GM21360 (cell line): ENCODE measurements at regions not wholly inside any gene's neighbourhood (a gene's known extent, or its start where the extent isn't known, plus 50 kb on each side); places are given as distances from the start of the nearest gene placed in this dataset.

Experiments
- ATAC-seq: cut with Tn5 transposase; IDR thresholded peaks from one replicate; pipeline ENCODE4 v1.9.1; 2021; ENCODE audit warnings: mild to moderate bottlenecking, moderate library complexity; ENCODE audit not compliant: unreplicated experiment

- ATAC-seq, result no peak
These were observed 305.7 kb upstream of the SETBP1 start for GRCh38 chr18:44374966-44375365.

GRCh38 chr18:44386401-44386800 is 294.3 kb upstream of the SETBP1 start:
- no peak for ATAC-seq

GRCh38 chr18:44388329-44388728 is 292.4 kb upstream of the SETBP1 start:
- no peak for ATAC-seq

DNA sequence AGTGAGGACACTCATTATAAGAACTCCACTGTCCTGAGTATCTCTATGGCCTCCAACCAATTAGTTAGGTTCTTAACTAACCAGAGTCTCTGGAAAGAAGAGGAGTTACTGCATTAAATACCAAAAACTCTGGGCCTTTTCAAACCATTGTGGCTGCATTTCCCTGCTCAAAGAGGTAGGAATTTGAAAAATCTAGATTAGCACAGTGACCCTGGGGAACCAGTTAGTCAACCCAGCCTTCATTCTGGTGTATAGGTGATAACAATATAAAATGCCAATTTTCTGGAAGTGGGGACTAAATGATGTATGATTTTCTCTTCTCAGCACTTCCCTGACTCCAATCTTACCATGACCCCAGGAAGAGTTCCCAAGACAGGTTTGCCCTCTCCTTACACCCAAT is 287.8 kb upstream of the SETBP1 start:
- ATAC-seq, result no peak

DNA sequence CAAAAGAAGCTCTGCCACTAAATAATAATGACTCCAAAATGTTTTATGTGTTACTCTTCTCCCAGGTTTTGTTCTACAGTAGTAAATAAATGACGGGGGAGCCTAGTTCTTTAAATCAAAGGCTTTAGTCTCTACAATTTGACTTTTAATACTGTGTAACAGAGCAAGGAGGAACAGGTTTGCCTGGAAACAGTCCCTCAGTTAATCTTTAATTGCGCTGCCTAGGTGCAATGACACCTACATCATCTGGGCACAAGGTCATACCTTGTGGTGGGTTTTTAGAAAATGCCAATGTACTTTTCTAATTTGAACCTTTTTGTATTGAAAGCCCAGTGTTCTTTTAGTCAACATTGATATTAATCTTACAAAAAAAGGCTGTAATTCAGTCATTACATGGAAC is 287.3 kb upstream of the SETBP1 start:
- ATAC-seq, result no peak

DNA sequence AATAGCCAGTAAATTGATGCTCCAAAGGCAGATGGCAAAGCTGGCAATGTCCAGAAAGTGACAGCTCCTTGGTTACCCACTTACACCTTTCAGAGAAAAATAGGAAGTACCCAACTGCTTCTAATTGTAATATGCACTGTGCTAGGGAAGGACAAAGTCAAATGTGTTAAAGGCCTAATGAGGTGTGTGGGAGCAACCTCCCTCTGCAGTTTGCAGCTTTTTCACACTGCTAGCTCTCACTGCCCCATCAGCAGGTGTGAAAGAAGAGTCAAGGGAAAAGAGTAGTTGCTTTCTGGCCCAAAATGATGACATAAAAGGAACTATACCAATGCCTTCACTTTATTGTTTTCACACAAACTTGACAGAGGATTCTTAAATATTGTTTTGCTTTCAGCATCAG is 284.1 kb upstream of the SETBP1 start:
- ATAC-seq, result no peak

GRCh38 chr18:44409071-44409470 is 271.6 kb upstream of the SETBP1 start:
- no peak for ATAC-seq

- ATAC-seq, result no peak
These were observed 271.2 kb upstream of the SETBP1 start for GRCh38 chr18:44409515-44409914.

DNA sequence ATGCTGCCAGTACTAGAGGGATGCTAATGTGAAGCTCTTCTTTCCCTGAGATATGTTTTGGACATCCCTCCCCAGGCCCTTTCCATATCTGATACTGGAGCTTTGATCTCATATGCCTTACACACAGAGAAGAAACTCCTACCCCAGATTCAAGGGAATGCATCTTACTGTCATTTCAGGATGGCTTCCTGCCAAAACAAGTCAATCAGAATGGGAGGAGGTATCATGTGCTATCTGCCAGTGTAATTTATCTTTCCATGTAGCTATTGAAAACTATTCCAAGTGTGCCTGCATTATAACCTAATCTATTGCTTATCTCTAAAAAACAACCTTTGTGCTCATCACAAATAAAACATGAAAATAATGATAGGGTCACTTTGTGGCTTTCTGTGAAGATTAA is 269.9 kb upstream of the SETBP1 start:
- ATAC-seq, result no peak

DNA sequence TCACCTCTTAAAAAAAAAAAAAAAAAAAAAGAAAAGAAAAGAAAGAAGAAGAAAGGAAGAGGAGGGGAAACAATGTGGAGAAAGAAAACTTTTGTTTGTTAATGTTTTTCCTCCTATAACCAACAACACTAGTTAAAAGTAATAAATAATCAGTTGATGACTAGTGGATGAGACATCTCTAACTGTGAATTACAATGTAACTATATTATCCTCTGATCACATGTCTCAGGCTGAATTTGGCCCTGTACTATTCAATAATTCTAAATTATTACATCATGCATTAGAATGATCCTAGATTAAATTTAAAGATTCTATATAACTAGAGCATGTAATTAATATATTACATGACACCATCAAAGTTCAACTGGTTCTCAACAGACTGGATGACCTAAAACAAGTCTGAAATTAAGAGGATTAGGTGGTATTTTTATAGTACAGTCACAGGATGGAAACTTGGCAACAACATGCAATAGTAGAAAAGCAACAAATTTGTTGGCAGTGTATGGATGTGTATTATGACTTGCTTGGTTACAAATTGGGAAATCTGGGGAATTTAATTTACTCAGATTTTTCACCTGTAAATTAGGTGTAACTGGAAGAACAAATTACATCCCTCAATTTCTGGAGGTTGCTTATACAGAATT is 269.3 kb upstream of the SETBP1 start:
- no peak for ATAC-seq

GRCh38 chr18:44411976-44412375 is 268.7 kb upstream of the SETBP1 start:
- ATAC-seq, result no peak

DNA sequence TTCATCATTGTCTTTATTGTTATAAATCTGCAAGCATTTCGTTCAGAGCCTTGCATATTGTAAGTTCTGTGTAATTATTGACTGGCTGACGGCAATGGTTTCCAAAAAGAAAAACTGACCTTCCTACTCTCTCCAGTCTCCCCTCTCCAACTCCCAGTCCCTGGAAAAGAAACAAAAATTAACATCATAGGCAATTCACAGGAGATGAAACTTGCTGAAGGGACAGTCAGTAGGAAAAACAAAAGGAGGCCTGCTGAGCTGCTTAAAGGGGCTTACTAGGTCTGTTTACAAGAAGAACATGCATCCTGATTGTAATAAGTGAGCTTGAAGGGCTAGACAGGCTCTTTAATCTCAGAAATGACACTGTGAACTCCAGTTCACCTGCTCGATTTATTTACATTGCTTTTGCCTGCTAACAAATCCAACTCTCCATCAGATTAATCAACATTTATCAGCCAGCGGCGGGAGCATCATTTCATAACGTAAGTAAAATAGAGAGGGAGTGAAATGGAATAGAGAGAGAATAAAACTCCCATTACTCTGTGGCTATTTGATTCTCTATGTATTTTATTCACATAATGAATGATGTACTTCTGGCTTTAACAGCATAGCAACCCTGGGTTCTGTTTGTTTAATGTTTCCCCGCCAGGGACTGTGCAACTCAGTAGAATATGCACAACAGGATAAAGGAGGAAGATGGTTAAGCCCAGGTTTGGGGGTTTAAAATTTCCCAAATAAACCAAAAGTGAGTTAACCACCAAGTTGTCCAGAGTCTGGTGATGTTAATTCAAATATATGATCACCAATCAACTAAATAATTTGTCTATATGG is 256.7 kb upstream of the SETBP1 start:
- ATAC-seq, result no peak

GRCh38 chr18:44424645-44425035 is 256.0 kb upstream of the SETBP1 start:
- ATAC-seq, result no peak

- no peak for ATAC-seq
These were observed 255.5 kb upstream of the SETBP1 start for GRCh38 chr18:44425161-44425560.

DNA sequence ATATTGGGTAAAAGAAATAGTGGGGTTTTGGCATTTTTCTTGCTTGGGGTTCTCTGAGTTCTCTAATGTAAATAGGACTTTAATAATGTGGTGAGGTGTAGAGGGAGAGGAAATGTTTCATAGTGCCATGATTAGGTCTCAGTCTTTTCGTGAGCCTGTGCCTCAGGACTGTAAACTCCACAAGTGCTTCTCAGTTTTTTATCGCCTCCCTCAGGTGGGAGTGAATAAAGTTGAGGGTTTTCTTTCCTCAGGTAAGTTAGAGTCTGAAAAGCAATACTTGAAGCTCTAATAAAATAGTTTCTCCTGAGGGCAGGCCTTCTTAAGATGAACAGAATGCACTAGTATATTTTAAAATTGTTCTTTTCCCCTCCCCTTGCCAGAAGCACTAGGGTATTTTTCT is 243.1 kb upstream of the SETBP1 start:
- ATAC-seq, result no peak

- ATAC-seq, result no peak
These were observed 230.5 kb upstream of the SETBP1 start for GRCh38 chr18:44450226-44450625.

DNA sequence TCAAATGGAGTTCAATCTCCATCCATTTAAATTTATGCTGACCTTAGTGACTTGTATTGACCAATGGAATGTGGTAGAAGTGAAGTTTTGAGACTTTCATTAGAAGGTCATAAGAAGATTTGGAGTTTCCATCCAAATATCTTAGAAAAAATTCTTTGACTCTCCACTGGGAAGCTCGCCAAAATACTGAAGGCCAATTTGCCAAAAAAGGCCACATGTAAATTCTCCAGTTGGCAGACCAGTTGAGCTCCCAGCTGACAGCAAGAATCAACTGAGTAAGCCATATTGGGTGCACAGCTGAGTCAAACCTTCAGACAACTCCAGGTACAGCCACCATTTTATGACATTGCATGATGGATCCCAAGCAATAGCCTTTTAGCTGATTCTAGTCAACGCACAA is 228.3 kb upstream of the SETBP1 start:
- no peak for ATAC-seq

- no peak for ATAC-seq
These were observed 227.2 kb upstream of the SETBP1 start for GRCh38 chr18:44453505-44453904.

DNA sequence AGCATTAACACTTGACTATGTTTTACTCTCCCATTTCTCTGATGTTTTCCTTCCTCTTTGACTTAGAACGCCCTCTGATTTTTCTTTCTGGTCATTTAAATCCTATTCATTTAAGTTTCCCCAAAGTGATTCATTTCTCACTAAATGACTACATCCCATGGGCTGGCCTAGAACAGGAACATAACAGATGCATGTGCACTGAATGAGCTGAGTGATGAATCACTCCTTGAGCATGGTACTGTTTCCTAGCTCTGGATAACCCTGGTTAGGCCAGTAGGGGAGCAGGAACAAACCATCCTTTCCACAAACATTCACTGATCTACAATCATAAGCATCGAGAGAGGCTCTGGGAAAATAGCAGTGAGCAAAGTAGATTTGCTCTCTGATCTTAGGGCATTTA is 221.9 kb upstream of the SETBP1 start:
- no peak for ATAC-seq

DNA sequence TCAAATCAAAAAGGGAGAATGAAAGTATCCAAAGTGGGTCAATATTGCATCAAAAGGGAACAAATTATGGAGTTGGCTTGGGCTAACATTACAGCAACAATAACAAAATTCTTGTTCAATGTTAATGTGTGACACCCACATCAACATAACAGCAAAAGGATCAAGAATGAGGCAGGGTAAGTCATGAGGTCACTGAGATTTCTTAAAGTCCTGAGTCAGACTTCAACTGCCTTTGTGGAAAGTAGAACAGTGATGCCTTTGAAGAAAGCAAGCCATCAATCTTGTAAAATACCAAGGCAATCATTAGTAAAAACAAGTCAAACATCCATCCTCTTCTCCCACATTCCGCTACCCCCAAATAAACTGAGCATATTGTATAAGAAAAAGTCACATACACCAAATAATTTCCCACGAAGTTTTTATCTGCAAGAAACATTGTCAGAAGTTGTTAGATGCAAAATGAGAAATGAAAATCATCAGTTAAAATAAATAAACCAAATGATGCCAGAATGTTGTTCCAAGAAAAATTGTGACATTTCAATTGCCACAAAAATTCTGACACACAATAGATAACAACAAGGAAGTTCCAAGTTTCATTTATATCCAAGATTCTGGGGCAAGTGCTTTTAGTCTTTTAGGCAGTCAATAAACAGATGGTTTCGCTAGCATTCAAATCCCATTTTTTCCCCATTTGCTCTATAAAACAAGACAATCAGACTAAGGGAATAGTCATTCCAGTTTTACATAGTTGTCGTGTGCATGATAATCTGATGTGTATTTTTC is 216.1 kb upstream of the SETBP1 start:
- no peak for ATAC-seq

GRCh38 chr18:44465381-44465841 is 215.3 kb upstream of the SETBP1 start:
- ATAC-seq, result no peak

DNA sequence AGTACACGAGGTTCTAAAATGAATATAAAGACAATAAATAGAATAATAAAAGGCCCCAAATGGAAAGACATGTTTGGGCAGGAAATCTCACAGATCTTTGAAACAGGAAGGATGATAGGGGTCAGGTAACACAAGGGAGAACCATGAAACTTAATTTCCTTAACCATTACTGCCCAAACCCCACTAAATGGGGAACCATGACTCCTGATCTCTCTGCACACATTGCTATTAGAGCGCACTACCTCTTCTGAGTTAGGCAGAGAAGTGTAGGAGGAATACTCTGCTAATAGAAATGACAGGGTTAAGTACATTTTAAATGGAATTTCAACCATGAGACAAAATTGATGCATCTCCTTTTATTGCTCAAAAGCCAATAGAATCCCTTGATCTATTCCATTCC is 213.7 kb upstream of the SETBP1 start:
- no peak for ATAC-seq
